Small intestine (tissue), 7 donors: ENCODE measurements at regions not wholly inside any gene's neighbourhood (a gene's known extent, or its start where the extent isn't known, plus 50 kb on each side); places are given as distances from the start of the nearest gene placed in this dataset.

ENCODE experiments used
- DNase-seq, 2 donors: peaks; one replicate each; pipeline versions ENCODE4 v3.0.0 to v3.0.0-alpha.2; 2013
- FAIRE-seq: peaks from 2 replicates; lab custom pipeline; 2012; peaks lifted over from hg19 to GRCh38; lab: Jason Lieb, UNC
- H3K27ac ChIP-seq, 3 donors: one replicate each; pipeline ENCODE4 v1.5.1; 2013; ENCODE audit warnings: low read length in 2 of 3, mild to moderate bottlenecking in 2 of 3, control low read depth in 1 of 3, inconsistent platforms in 1 of 3, low read depth in 1 of 3, moderate library complexity in 1 of 3
- H3K27me3 ChIP-seq, 3 donors: one replicate each; pipeline ENCODE4 v1.6.1; 2013; ENCODE audit warnings: low read length in 3 of 3, inconsistent platforms in 1 of 3; ENCODE audit not compliant: control insufficient read depth in 3 of 3, insufficient read depth in 3 of 3
- H3K36me3 ChIP-seq, 3 donors: one replicate each; pipeline ENCODE4 v1.6.1; 2013; ENCODE audit warnings: low read length in 3 of 3, inconsistent platforms in 1 of 3, low read depth in 1 of 3, mild to moderate bottlenecking in 1 of 3, moderate library complexity in 1 of 3; ENCODE audit not compliant: control insufficient read depth in 3 of 3, insufficient read depth in 2 of 3
- H3K4me1 ChIP-seq, 3 donors: one replicate each; pipeline ENCODE4 v1.6.1; 2013; ENCODE audit warnings: low read length in 2 of 3, inconsistent platforms in 1 of 3, low read depth in 1 of 3, mild to moderate bottlenecking in 1 of 3, moderate library complexity in 1 of 3; ENCODE audit not compliant: control insufficient read depth in 3 of 3, insufficient read depth in 2 of 3
- H3K4me3 ChIP-seq, 3 donors: one replicate each; pipeline ENCODE4 v1.5.1; 2013; ENCODE audit warnings: low read length in 3 of 3, control low read depth in 1 of 3, inconsistent platforms in 1 of 3, low read depth in 1 of 3, mild to moderate bottlenecking in 1 of 3, moderate library complexity in 1 of 3
- H3K9me3 ChIP-seq, 2 donors: one replicate each; pipeline ENCODE4 v1.6.1; 2013; ENCODE audit warnings: low read depth in 1 of 2, low read length in 1 of 2; ENCODE audit not compliant: control insufficient read depth in 2 of 2, insufficient read depth in 1 of 2
- WGBS, 3 donors: extraction: QIAGEN DNeasy Blood & Tissue Kit; methylation state at CpG; one replicate each; pipeline ENCODE4 v1.1.7; 2013; 5-methylcytosine and 5-hydroxymethylcytosine counted together
- donor health status: healthy with polysubstance abuse.
- donor health status: control.
- donor health status: control.
- donor health status: Bipolar disorder and iron deficiency.
- donor health status: healthy.

DNA sequence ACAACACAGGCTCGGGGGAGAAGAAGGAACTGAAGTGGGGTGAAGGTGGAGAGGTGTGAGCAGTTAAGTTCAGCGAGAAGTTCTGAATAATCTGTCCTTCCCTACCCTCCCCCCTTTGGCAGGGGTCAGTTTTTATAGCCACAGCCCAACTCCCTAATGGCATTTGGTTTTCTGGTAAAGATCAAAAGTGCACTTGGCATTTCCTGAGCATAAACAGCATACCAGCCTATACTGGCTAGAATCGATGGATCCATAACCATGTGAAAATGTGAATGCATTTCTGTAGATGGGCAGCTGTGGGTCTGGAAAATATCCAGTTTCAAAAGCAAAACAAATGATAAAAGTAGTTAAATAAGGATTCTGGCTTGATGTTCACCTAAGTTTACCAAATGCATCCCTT lies 410.9 kb downstream of the PLK2 start:
- no peaks in the 10 kb centered on the region for H3K36me3 ChIP-seq
- H3K27ac ChIP-seq: no peak overlapping the region
- FAIRE-seq (no peak), DNase-seq (no peak)
- H3K4me3 ChIP-seq: no peak overlapping the region
- WGBS, 3 donors: 64 to 67% (median 65%) methylated on average over 3 of the region's 3 CpGs
- no peaks in the 10 kb centered on the region for H3K4me1 ChIP-seq
- H3K27me3 ChIP-seq: no peaks in the 10 kb centered on the region
- no peaks in the 10 kb centered on the region for H3K9me3 ChIP-seq

DNA sequence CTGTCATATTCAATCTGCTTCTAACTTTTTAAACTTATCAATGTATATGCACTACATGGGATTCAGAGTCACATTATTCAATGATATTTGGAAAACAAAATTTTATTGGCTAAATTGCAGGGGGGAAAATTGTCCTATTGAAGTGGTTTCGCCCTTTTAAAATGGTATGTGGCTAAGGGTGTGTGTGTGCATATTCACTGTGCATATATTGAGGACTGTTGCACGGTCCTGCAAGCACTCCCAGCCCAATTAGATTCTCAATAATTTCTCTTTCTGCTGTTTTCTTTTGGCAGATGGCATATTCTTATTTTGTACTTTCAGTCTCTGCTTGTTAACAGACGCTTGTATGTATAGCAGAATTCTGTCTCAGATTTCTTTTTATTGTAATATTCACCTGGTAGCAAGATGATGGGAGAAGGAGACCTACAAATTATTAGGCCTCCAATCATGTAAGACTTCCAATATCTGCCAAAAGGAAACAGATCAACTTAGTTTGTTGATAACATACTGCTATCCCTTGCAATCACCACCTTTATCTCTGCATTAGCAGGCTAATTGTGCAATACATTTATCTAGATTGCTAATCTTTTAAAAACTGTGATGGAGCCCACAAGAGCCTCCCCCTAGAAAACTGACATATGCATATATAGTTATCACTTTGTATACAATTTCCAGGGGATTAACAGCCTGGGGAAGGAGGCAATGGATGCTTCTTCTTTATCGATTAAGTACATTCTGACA lies 411.5 kb downstream of the PLK2 start:
- FAIRE-seq: no peak
- WGBS, 3 donors: 67 to 82% (median 79%) methylated on average over 4 of the region's 4 CpGs
- Histone ChIP-seq H3K4me1 (no peaks in the 10 kb centered on the region), H3K4me3 (no peak overlapping the region), H3K36me3 (no peaks in the 10 kb centered on the region), H3K27me3 (no peaks in the 10 kb centered on the region), H3K9me3 (no peaks in the 10 kb centered on the region), H3K27ac (no peak overlapping the region)
- DNase-seq: no peak

DNA sequence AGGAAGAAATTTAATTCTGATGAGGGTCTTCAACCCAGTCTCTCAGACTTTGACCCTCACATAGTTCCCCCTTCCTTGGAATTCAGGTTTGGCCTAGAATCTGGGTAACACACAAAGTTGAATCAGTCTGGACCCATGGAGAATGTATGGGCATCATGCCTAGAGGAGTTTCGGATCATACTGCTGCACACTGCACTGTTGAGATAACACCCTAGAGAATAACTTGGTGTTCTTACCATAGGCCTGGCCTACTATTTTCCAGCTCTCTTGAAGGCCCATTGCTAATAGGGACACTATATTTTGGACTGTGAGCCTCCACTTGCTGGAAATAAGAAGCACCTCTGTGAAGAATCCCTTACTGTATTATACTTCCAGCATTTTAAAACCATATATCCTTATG lies 413.5 kb downstream of the PLK2 start:
- H3K27me3 ChIP-seq: no peaks in the 10 kb centered on the region
- no peaks in the 10 kb centered on the region for H3K36me3 ChIP-seq
- DNase-seq (peak in 1 of 2 donors; percentile 0), FAIRE-seq (no peak)
- H3K27ac ChIP-seq: no peak overlapping the region
- H3K4me1 ChIP-seq: no peaks in the 10 kb centered on the region
- no peak overlapping the region for H3K4me3 ChIP-seq
- H3K9me3 ChIP-seq: no peaks in the 10 kb centered on the region
- 84 to 92% (median 88%) methylated on average over 1 of the region's 1 CpG for WGBS, 3 donors

DNA sequence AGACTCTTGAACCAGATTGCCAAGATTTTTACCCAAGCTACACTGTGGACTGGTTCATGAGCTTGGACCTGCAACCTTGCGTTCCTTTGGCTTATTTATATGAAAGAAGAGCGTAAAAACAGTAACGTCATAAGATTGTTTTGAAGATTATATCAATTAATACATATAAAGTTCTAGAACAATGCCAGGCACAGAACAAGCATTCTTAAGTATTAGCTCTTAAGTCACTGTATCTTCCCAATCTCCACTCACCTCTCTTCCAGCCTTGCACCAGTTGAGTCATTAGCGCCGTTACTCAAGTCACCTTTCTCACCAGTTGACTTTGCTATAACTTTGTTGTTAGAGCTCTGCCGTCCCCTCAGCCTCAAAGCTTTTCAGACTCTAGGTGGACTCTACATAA lies 415.7 kb downstream of the PLK2 start:
- FAIRE-seq (no peak), DNase-seq (no peak)
- Histone ChIP-seq H3K27me3 (no peaks in the 10 kb centered on the region), H3K27ac (no peak overlapping the region), H3K4me3 (no peak overlapping the region), H3K36me3 (no peaks in the 10 kb centered on the region), H3K4me1 (no peaks in the 10 kb centered on the region), H3K9me3 (no peaks in the 10 kb centered on the region)
- 79 to 95% (median 81%) methylated on average over 6 of the region's 6 CpGs for WGBS, 3 donors

DNA sequence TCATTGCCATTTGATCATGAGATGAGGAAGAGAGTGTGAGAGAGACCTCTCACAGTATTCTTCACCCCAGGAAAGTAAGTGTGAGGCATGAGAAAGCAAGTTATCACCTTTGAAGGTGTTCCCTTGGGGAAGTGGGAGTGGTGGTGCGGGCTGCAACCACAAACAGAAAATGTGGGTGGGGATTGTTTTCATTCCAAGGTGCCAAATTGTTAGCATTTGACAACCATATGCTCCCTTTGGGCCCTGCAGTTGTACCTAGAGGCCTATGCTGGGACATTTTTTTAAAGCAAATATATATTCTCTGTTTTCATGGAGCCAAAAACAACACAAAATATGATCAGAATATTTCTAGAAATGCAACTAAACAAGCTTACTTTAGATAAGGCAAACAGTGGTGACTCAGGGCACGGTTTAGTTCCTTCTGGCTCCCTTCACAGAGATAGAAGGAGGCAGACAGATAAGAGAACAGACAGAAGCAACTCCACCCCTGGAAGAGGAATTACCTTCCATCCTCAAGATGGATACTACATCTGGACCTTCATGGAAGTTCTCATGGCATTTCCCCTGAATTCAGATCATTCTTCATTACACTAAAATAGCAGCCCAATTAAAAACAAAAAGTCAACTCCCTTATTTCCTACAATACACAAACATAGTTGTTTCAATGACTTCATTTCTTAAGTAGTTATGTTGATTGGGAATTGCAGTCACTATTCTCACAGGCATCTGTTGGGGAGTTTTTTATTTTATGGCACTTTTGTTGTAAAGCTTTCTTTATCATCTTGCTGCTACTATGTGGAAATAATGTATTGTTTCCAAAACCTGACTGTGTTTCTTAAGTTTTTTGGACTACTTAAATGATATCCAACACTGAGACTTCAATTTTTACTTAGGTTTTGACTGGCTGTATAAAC lies 416.6 kb downstream of the PLK2 start:
- Histone ChIP-seq H3K4me3 (no peak overlapping the region), H3K27ac (no peak overlapping the region), H3K36me3 (no peaks in the 10 kb centered on the region), H3K4me1 (no peaks in the 10 kb centered on the region), H3K9me3 (no peaks in the 10 kb centered on the region), H3K27me3 (no peaks in the 10 kb centered on the region)
- FAIRE-seq (no peak), DNase-seq (peak in 1 of 2 donors; percentile 1)
- WGBS, 3 donors: 31 to 65% (median 34%) methylated on average over 2 of the region's 2 CpGs

DNA sequence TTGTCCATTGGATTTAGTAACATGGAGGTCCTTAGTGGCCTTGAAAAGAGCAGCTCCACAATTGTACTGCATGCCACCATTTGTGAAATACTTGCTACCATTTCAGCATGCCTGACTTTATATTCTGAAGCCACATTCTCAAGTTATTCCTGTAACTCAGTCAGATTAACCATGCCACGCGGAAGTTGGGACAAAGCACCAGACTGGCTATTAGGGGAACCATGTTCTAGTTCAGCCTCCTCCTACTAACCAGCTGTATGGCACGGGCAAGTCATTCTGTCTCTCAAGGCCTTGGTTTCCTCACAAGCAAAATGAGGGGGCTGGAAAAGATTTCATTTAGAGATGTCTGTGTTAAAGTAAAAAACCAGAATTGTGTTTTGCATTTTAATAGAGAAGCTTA lies 418.0 kb downstream of the PLK2 start:
- Histone ChIP-seq H3K9me3 (no peaks in the 10 kb centered on the region), H3K27me3 (no peaks in the 10 kb centered on the region), H3K27ac (no peak overlapping the region), H3K4me3 (no peak overlapping the region), H3K36me3 (no peaks in the 10 kb centered on the region), H3K4me1 (no peaks in the 10 kb centered on the region)
- DNase-seq (peak in 1 of 2 donors; percentile 0), FAIRE-seq (no peak)
- WGBS, 3 donors: 91 to 97% (median 95%) methylated on average over 3 of the region's 3 CpGs

DNA sequence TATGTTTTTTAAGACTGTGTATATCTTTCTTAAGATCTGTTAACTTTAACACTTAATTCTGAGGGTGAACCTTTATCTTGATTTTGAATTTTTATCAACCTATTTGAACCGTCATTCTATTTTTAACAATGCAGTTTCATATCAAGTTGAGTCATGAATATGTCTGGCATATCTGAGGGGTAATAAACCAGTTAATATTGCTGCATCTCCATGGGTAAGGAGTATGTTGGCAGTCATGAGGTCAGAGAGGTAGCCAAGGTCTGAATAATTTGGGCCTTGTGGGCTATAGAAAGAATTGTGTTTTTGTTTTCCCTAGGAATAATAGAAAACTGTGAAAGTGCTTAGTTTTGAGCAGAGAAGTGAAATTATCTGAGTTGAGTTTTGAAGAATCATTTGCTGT lies 419.0 kb downstream of the PLK2 start:
- no peaks in the 10 kb centered on the region for H3K36me3 ChIP-seq
- H3K9me3 ChIP-seq: no peaks in the 10 kb centered on the region
- WGBS, 3 donors: 0 to 2% (median 0%) methylated on average over 1 of the region's 1 CpG
- no peaks in the 10 kb centered on the region for H3K27me3 ChIP-seq
- no peak overlapping the region for H3K4me3 ChIP-seq
- no peaks in the 10 kb centered on the region for H3K4me1 ChIP-seq
- DNase-seq (peak in 1 of 2 donors; percentile 1), FAIRE-seq (no peak)
- no peak overlapping the region for H3K27ac ChIP-seq

DNA sequence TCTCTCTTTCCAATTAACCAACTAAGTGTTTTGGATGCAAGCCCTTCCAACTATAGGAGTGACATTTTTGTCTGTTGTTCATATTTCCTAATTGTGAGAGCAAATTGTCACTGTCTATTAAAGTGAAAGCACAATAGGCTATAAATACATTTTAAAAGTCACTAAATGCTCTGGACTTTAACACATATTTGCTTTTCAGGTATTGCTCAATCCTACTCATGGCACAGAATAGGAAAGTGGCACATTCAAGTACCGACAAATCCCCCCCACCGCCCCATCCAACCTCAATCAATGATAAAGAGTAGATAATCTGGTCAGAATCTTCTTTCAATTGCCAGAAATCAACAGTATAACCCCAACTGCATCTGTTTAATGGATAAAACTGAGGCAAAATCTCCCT lies 419.8 kb downstream of the PLK2 start:
- Histone ChIP-seq H3K4me3 (no peak overlapping the region), H3K27me3 (no peaks in the 10 kb centered on the region), H3K4me1 (no peaks in the 10 kb centered on the region), H3K36me3 (no peaks in the 10 kb centered on the region), H3K9me3 (no peaks in the 10 kb centered on the region), H3K27ac (no peak overlapping the region)
- FAIRE-seq (no peak), DNase-seq (peak in 1 of 2 donors; percentile 31)
- WGBS, 3 donors: 10 to 35% (median 26%) methylated on average over 2 of the region's 2 CpGs
